PC-3 (cell line): ENCODE measurements at regions not wholly inside any gene's neighbourhood (a gene's known extent, or its start where the extent isn't known, plus 50 kb on each side); places are given as distances from the start of the nearest gene placed in this dataset.
"Not testable (repeated sequence)": the region's sequence is repeated elsewhere in the genome, so short reads cannot be mapped to it uniquely, and the experiment has no call there.

Experiments used
- ATAC-seq: fragments of 200-7000 bp; cut with Tn5 transposase; 2 replicates; pipeline ENCODE4 v1.9.1; 2020; ENCODE audit warnings: mild to moderate bottlenecking, moderate library complexity
- BruUV-seq: library from RNA; stranded (reverse); fragments of 400-500 nt; replicated peaks from 2 replicates; lab custom pipeline; 2021; lab: Mats Ljungman, UMichigan
- CTCF ChIA-PET: fragments of 300-600 bp; sonication (Branson Sonifier 250); formaldehyde crosslinking; loops from one replicate; lab custom pipeline; 2022; ENCODE audit warnings: antibody characterized with exemption; lab: Charles Lee
- POLR2A ChIA-PET: fragments of 300-600 bp; sonication (Branson Sonifier 250); formaldehyde crosslinking; loops from one replicate; lab custom pipeline; 2022; ENCODE audit warnings: antibody characterized with exemption; ENCODE audit not compliant: unreplicated experiment; lab: Charles Lee
- DNase-seq: peaks from one replicate; pipeline ENCODE4 v3.0.0-alpha.2; 2015
- H2AFZ ChIP-seq: fragments of 300-600 bp; sonication (generic); 2 replicates; pipeline ENCODE4 v1.6.0; 2016; ENCODE audit warnings: antibody characterized with exemption, low read length
- H3F3A ChIP-seq: fragments of 300-600 bp; sonication (generic); one replicate; pipeline ENCODE4 v1.6.0; 2017; ENCODE audit warnings: antibody characterized with exemption, low read length, control low read depth, mild to moderate bottlenecking; ENCODE audit not compliant: unreplicated experiment
- H3K27ac ChIP-seq: fragments of 300-600 bp; sonication (generic); 2 replicates; pipeline ENCODE4 v1.5.1; 2016; ENCODE audit warnings: mild to moderate bottlenecking, low read length
- H3K27me3 ChIP-seq: fragments of 300-600 bp; sonication (generic); 2 replicates; pipeline ENCODE4 v1.6.1; 2016; ENCODE audit warnings: low read length, mixed read lengths
- H3K36me3 ChIP-seq: fragments of 300-600 bp; sonication (generic); 2 replicates; pipeline ENCODE4 v1.6.1; 2016; ENCODE audit warnings: low read depth, mixed run types, low read length, mixed read lengths
- H3K4me1 ChIP-seq: fragments of 300-600 bp; sonication (generic); 2 replicates; pipeline ENCODE4 v1.5.1; 2016; ENCODE audit warnings: low read length; ENCODE audit not compliant: insufficient read depth
- H3K4me2 ChIP-seq: fragments of 300-600 bp; sonication (generic); 2 replicates; pipeline ENCODE4 v1.6.0; 2016; ENCODE audit warnings: low read length
- H3K4me3 ChIP-seq: fragments of 300-600 bp; sonication (generic); 2 replicates; pipeline ENCODE4 v1.5.1; 2016; ENCODE audit warnings: mild to moderate bottlenecking, low read length, mixed read lengths
- H3K79me2 ChIP-seq: fragments of 300-600 bp; sonication (generic); 2 replicates; pipeline ENCODE4 v1.6.1; 2017; ENCODE audit warnings: low read length, mixed read lengths
- H3K9ac ChIP-seq: fragments of 300-600 bp; sonication (generic); 2 replicates; pipeline ENCODE4 v1.6.0; 2016; ENCODE audit warnings: mild to moderate bottlenecking, low read length
- H3K9me2 ChIP-seq: fragments of 300-600 bp; sonication (generic); replicated peaks from 2 replicates; pipeline ENCODE4 v1.6.1; 2016; ENCODE audit warnings: mixed run types, low read length, mixed read lengths
- H3K9me3 ChIP-seq: fragments of 300-600 bp; sonication (generic); 2 replicates; pipeline ENCODE4 v1.6.1; 2016; ENCODE audit warnings: low read length, mixed read lengths
- H4K20me1 ChIP-seq: fragments of 300-600 bp; sonication (generic); 2 replicates; pipeline ENCODE4 v1.6.1; 2016; ENCODE audit warnings: low read length, mixed read lengths
- EZH2 ChIP-seq: fragments of 300-600 bp; sonication (generic); IDR thresholded peaks from one replicate; pipeline ENCODE4 v1.6.1; 2017; ENCODE audit warnings: antibody characterized with exemption, mild to moderate bottlenecking, low read length; ENCODE audit not compliant: unreplicated experiment
- EZH2phosphoT487 ChIP-seq: fragments of 300-600 bp; sonication (generic); IDR thresholded peaks from 2 replicates; pipeline ENCODE4 v1.6.1; 2018; ENCODE audit warnings: mild to moderate bottlenecking, antibody characterized with exemption, low read length, borderline replicate concordance
- intact Hi-C: fragments of 100-400 bp; cut with micrococcal nuclease; formaldehyde crosslinking; loops from 2 replicates; pipeline ENCODE4 v1.9.0; 2023
- TF ChIP-seq, protein P1 (sequence below): fragments of 300-600 bp; sonication (generic); conservative IDR thresholded peaks from 2 replicates; pipeline ENCODE4 v1.5.1; 2017; ENCODE audit warnings: antibody characterized with exemption, low read depth, mild to moderate bottlenecking, low read length

DNA sequence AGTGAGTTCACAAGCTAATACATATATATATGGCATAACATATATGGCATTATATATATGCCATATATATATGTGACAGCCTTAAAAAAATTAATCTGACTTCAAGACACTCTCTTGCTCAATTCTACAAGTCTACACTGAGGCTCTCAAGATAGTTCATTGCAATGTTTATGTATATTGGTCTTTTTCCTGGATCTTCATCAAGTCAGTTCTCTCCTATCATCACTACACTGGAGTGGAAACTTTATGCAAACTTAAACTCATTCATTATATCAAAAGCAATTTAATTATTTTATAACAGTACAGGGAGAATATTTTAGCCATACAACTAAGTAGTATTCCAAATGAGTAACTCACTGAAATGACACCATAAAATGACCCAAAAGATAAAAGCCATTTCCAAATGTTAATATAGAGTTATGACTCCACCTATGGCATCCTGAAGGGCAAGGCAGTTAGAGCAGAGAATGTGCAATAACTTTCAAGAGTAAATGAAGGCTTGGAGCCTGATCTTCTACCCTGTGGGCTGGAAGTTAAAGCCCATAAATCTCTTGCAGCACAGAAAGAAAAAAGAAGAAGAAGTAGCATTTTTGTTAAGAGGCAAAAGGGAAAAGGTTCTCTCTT, 176.3 kb upstream of the SLIT2 start:
- H3K27me3 ChIP-seq, result no peaks in the 10 kb centered on the region
- ChIA-PET CTCF (no interaction called here), POLR2A (no interaction called here)
- H3K4me2 ChIP-seq, result no peak overlapping the region
- TF ChIP-seq, protein P1, sequence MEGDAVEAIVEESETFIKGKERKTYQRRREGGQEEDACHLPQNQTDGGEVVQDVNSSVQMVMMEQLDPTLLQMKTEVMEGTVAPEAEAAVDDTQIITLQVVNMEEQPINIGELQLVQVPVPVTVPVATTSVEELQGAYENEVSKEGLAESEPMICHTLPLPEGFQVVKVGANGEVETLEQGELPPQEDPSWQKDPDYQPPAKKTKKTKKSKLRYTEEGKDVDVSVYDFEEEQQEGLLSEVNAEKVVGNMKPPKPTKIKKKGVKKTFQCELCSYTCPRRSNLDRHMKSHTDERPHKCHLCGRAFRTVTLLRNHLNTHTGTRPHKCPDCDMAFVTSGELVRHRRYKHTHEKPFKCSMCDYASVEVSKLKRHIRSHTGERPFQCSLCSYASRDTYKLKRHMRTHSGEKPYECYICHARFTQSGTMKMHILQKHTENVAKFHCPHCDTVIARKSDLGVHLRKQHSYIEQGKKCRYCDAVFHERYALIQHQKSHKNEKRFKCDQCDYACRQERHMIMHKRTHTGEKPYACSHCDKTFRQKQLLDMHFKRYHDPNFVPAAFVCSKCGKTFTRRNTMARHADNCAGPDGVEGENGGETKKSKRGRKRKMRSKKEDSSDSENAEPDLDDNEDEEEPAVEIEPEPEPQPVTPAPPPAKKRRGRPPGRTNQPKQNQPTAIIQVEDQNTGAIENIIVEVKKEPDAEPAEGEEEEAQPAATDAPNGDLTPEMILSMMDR, result peak; percentile 35
- TF ChIP-seq EZH2, result no peak
- no peak overlapping the region for H3K4me3 ChIP-seq
- no peaks in the 10 kb centered on the region for H4K20me1 ChIP-seq
- ATAC-seq (peak; percentile 60), DNase-seq (peak; percentile 38)
- H3K4me1 ChIP-seq, result no peaks in the 10 kb centered on the region
- H3K79me2 ChIP-seq, result no peaks in the 10 kb centered on the region
- H3K9me2 ChIP-seq, result no peaks in the 10 kb centered on the region
- no peak overlapping the region for H3K27ac ChIP-seq
- no peak overlapping the region for H3K9ac ChIP-seq
- no peaks in the 10 kb centered on the region for H3K9me3 ChIP-seq
- no TSS peak for BruUV-seq
- no peaks in the 10 kb centered on the region for H3K36me3 ChIP-seq
- intact Hi-C loops, result loop anchor here (10.0 kb wide), 2 partner anchors 169 to 851 kb away; no protein-coding TSS in a partner anchor
- no peak overlapping the region for H2AFZ ChIP-seq
- H3F3A ChIP-seq, result no peaks in the 10 kb centered on the region

GRCh38 chr4:20074450-20074849, 177.3 kb upstream of the SLIT2 start:
- Histone ChIP-seq H3K79me2 (no peaks in the 10 kb centered on the region), H2AFZ (no peak overlapping the region), H3K4me1 (no peaks in the 10 kb centered on the region), H3K36me3 (no peaks in the 10 kb centered on the region), H3K9ac (no peak overlapping the region), H3F3A (no peaks in the 10 kb centered on the region), H4K20me1 (no peaks in the 10 kb centered on the region), H3K4me2 (no peak overlapping the region), H3K9me2 (no peaks in the 10 kb centered on the region), H3K27me3 (no peaks in the 10 kb centered on the region), H3K27ac (no peak overlapping the region), H3K4me3 (no peak overlapping the region), H3K9me3 (no peaks in the 10 kb centered on the region)
- DNase-seq (peak; percentile 4), ATAC-seq (no peak)
- intact Hi-C loops, result loop anchor here (10.0 kb wide), 2 partner anchors 170 to 850 kb away; no protein-coding TSS in a partner anchor
- ChIA-PET CTCF (interaction anchor here (0.7 kb wide), 1 partner anchor 59 kb away, joined by 4 read pairs; no protein-coding TSS in a partner anchor), POLR2A (no interaction called here)
- BruUV-seq, result no TSS peak
- no peak for TF ChIP-seq EZH2
- TF ChIP-seq, protein P1, result no peak
- no peak for TF ChIP-seq EZH2phosphoT487

DNA sequence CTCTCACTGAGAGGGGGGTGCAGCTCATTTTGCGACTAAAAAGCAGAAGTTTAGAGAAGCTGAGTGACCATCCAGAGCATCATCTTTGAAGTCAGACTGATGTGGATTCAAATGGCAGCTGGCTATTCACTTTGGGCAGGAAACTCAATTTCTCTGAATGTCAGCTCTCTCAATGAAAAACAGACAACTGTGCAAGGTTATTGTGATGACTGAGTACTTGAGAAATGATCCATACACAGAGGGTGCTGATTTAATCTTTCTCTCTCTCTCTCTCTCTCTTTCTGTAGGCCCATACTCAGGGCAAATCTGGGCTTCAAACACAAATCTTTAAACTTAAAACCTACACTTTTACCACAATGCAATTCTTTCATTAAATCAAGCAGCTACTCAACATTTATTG, 185.8 kb upstream of the SLIT2 start:
- ATAC-seq (no peak), DNase-seq (no peak)
- Histone ChIP-seq H3K9ac (no peak overlapping the region), H3K36me3 (no peaks in the 10 kb centered on the region), H3K9me3 (no peaks in the 10 kb centered on the region), H3K27ac (no peak overlapping the region), H3K4me1 (no peaks in the 10 kb centered on the region), H4K20me1 (no peaks in the 10 kb centered on the region), H3K79me2 (no peaks in the 10 kb centered on the region), H3K27me3 (no peaks in the 10 kb centered on the region), H3K4me2 (no peak overlapping the region), H3K4me3 (no peak overlapping the region), H3F3A (no peaks in the 10 kb centered on the region), H2AFZ (no peak overlapping the region), H3K9me2 (no peaks in the 10 kb centered on the region)
- TF ChIP-seq EZH2phosphoT487 (no peak), EZH2 (no peak)
- TF ChIP-seq, protein P1, result no peak
- no TSS peak for BruUV-seq
- CTCF ChIA-PET, result no interaction called here
- POLR2A ChIA-PET, result no interaction called here
- intact Hi-C loops, result no loop called here

DNA sequence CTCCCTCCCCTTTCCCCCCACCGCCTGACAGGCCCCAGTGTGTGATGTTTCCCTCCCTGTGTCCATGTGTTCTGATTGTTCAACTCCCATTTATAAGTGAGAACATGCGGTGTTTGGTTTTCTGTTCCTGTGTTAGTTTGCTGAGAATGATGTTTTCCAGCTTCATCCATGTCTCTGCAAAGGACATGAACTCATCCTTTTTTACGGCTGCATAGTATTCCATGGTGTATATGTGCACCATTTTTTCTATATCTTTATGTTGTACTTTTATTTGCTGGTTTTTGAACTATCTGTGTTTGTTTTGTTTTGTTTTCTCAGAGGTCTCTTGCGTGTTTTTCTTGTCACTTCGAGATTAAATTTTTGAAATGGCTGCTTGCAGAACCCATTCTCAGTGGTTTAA, 188.8 kb upstream of the SLIT2 start:
- ATAC-seq, H3K9me2 ChIP-seq, H3K4me1 ChIP-seq, H3K9ac ChIP-seq, CTCF ChIA-PET, H4K20me1 ChIP-seq, H3K4me3 ChIP-seq, H3K4me2 ChIP-seq, H3K36me3 ChIP-seq, H3F3A ChIP-seq, H3K27ac ChIP-seq, DNase-seq, POLR2A ChIA-PET, BruUV-seq, H3K9me3 ChIP-seq, H3K27me3 ChIP-seq, H3K79me2 ChIP-seq, intact Hi-C loops, H2AFZ ChIP-seq: not testable (repeated sequence)
